ENCODE measurements at regions not wholly inside any gene's neighbourhood (a gene's known extent, or its start where the extent isn't known, plus 50 kb on each side); places are given as distances from the start of the nearest gene placed in this dataset.

GRCh38 chr3:148460686-148461085, 237.0 kb upstream of the AGTR1 start:
- no peak overlapping the region for H3K27ac ChIP-seq (ENCODE audit: low read depth in 2 of 2, low read length in 2 of 2)
- no peaks in the 10 kb centered on the region for H3K4me1 ChIP-seq (ENCODE audit: control insufficient read depth in 2 of 2, insufficient read depth in 2 of 2, low read length in 2 of 2)
- no peak overlapping the region for H3K4me3 ChIP-seq (ENCODE audit: low read length in 2 of 2)
- no peaks in the 10 kb centered on the region for H3K9me3 ChIP-seq (ENCODE audit: control insufficient read depth in 2 of 2, low read length in 2 of 2)
- no peaks in the 10 kb centered on the region for H3K36me3 ChIP-seq (ENCODE audit: control insufficient read depth in 2 of 2, insufficient read depth in 2 of 2, low read length in 2 of 2)
- no peaks in the 10 kb centered on the region for H3K27me3 ChIP-seq (ENCODE audit: control insufficient read depth in 2 of 2, insufficient read depth in 2 of 2, low read length in 2 of 2)
- H3K9ac ChIP-seq (ENCODE audit: low read depth in 1 of 2, low read length in 2 of 2), result no peak overlapping the region

- no peak overlapping the region for H3K4me3 ChIP-seq (ENCODE audit: low read length in 2 of 2)
- H3K9me3 ChIP-seq (ENCODE audit: control insufficient read depth in 2 of 2, low read length in 2 of 2), result no peaks in the 10 kb centered on the region
- no peaks in the 10 kb centered on the region for H3K4me1 ChIP-seq (ENCODE audit: control insufficient read depth in 2 of 2, insufficient read depth in 2 of 2, low read length in 2 of 2)
- no peaks in the 10 kb centered on the region for H3K27me3 ChIP-seq (ENCODE audit: control insufficient read depth in 2 of 2, insufficient read depth in 2 of 2, low read length in 2 of 2)
- H3K9ac ChIP-seq (ENCODE audit: low read depth in 1 of 2, low read length in 2 of 2), result no peak overlapping the region
- H3K36me3 ChIP-seq (ENCODE audit: control insufficient read depth in 2 of 2, insufficient read depth in 2 of 2, low read length in 2 of 2), result no peaks in the 10 kb centered on the region
- no peak overlapping the region for H3K27ac ChIP-seq (ENCODE audit: low read depth in 2 of 2, low read length in 2 of 2)
These were observed 233.5 kb upstream of the AGTR1 start for GRCh38 chr3:148464246-148464645.

GRCh38 chr3:148466143-148466542, 231.6 kb upstream of the AGTR1 start:
- no peaks in the 10 kb centered on the region for H3K27me3 ChIP-seq (ENCODE audit: control insufficient read depth in 2 of 2, insufficient read depth in 2 of 2, low read length in 2 of 2)
- no peak overlapping the region for H3K27ac ChIP-seq (ENCODE audit: low read depth in 2 of 2, low read length in 2 of 2)
- H3K4me1 ChIP-seq (ENCODE audit: control insufficient read depth in 2 of 2, insufficient read depth in 2 of 2, low read length in 2 of 2), result no peaks in the 10 kb centered on the region
- no peak overlapping the region for H3K9ac ChIP-seq (ENCODE audit: low read depth in 1 of 2, low read length in 2 of 2)
- H3K9me3 ChIP-seq (ENCODE audit: control insufficient read depth in 2 of 2, low read length in 2 of 2), result no peaks in the 10 kb centered on the region
- H3K4me3 ChIP-seq (ENCODE audit: low read length in 2 of 2), result no peak overlapping the region
- H3K36me3 ChIP-seq (ENCODE audit: control insufficient read depth in 2 of 2, insufficient read depth in 2 of 2, low read length in 2 of 2), result no peaks in the 10 kb centered on the region

GRCh38 chr3:148466980-148467740, 230.5 kb upstream of the AGTR1 start:
- H3K27me3 ChIP-seq (ENCODE audit: control insufficient read depth in 2 of 2, insufficient read depth in 2 of 2, low read length in 2 of 2), result no peaks in the 10 kb centered on the region
- H3K36me3 ChIP-seq (ENCODE audit: control insufficient read depth in 2 of 2, insufficient read depth in 2 of 2, low read length in 2 of 2), result no peaks in the 10 kb centered on the region
- H3K4me1 ChIP-seq (ENCODE audit: control insufficient read depth in 2 of 2, insufficient read depth in 2 of 2, low read length in 2 of 2), result no peaks in the 10 kb centered on the region
- H3K9me3 ChIP-seq (ENCODE audit: control insufficient read depth in 2 of 2, low read length in 2 of 2), result no peaks in the 10 kb centered on the region
- no peak overlapping the region for H3K9ac ChIP-seq (ENCODE audit: low read depth in 1 of 2, low read length in 2 of 2)
- no peak overlapping the region for H3K27ac ChIP-seq (ENCODE audit: low read depth in 2 of 2, low read length in 2 of 2)
- no peak overlapping the region for H3K4me3 ChIP-seq (ENCODE audit: low read length in 2 of 2)

GRCh38 chr3:148477375-148477774, 220.3 kb upstream of the AGTR1 start:
- Histone ChIP-seq H3K36me3 (ENCODE audit: control insufficient read depth in 2 of 2, insufficient read depth in 2 of 2, low read length in 2 of 2) (no peaks in the 10 kb centered on the region), H3K9me3 (ENCODE audit: control insufficient read depth in 2 of 2, low read length in 2 of 2) (no peaks in the 10 kb centered on the region), H3K27me3 (ENCODE audit: control insufficient read depth in 2 of 2, insufficient read depth in 2 of 2, low read length in 2 of 2) (no peaks in the 10 kb centered on the region), H3K27ac (ENCODE audit: low read depth in 2 of 2, low read length in 2 of 2) (no peak overlapping the region), H3K4me1 (ENCODE audit: control insufficient read depth in 2 of 2, insufficient read depth in 2 of 2, low read length in 2 of 2) (no peaks in the 10 kb centered on the region), H3K4me3 (ENCODE audit: low read length in 2 of 2) (no peak overlapping the region), H3K9ac (ENCODE audit: low read depth in 1 of 2, low read length in 2 of 2) (no peak overlapping the region)

- H3K36me3 ChIP-seq (ENCODE audit: control insufficient read depth in 2 of 2, insufficient read depth in 2 of 2, low read length in 2 of 2), result no peaks in the 10 kb centered on the region
- no peak overlapping the region for H3K4me3 ChIP-seq (ENCODE audit: low read length in 2 of 2)
- no peaks in the 10 kb centered on the region for H3K4me1 ChIP-seq (ENCODE audit: control insufficient read depth in 2 of 2, insufficient read depth in 2 of 2, low read length in 2 of 2)
- H3K27me3 ChIP-seq (ENCODE audit: control insufficient read depth in 2 of 2, insufficient read depth in 2 of 2, low read length in 2 of 2), result no peaks in the 10 kb centered on the region
- no peak overlapping the region for H3K27ac ChIP-seq (ENCODE audit: low read depth in 2 of 2, low read length in 2 of 2)
- H3K9ac ChIP-seq (ENCODE audit: low read depth in 1 of 2, low read length in 2 of 2), result no peak overlapping the region
- H3K9me3 ChIP-seq (ENCODE audit: control insufficient read depth in 2 of 2, low read length in 2 of 2), result no peaks in the 10 kb centered on the region
These were observed 204.1 kb upstream of the AGTR1 start for GRCh38 chr3:148493631-148494030.

GRCh38 chr3:148494451-148494850, 203.3 kb upstream of the AGTR1 start:
- Histone ChIP-seq H3K9ac (ENCODE audit: low read depth in 1 of 2, low read length in 2 of 2) (no peak overlapping the region), H3K4me3 (ENCODE audit: low read length in 2 of 2) (no peak overlapping the region), H3K4me1 (ENCODE audit: control insufficient read depth in 2 of 2, insufficient read depth in 2 of 2, low read length in 2 of 2) (no peaks in the 10 kb centered on the region), H3K27ac (ENCODE audit: low read depth in 2 of 2, low read length in 2 of 2) (no peak overlapping the region), H3K9me3 (ENCODE audit: control insufficient read depth in 2 of 2, low read length in 2 of 2) (no peaks in the 10 kb centered on the region), H3K36me3 (ENCODE audit: control insufficient read depth in 2 of 2, insufficient read depth in 2 of 2, low read length in 2 of 2) (no peaks in the 10 kb centered on the region), H3K27me3 (ENCODE audit: control insufficient read depth in 2 of 2, insufficient read depth in 2 of 2, low read length in 2 of 2) (no peaks in the 10 kb centered on the region)

GRCh38 chr3:148500881-148501280, 196.8 kb upstream of the AGTR1 start:
- no peaks in the 10 kb centered on the region for H3K9me3 ChIP-seq (ENCODE audit: control insufficient read depth in 2 of 2, low read length in 2 of 2)
- no peaks in the 10 kb centered on the region for H3K36me3 ChIP-seq (ENCODE audit: control insufficient read depth in 2 of 2, insufficient read depth in 2 of 2, low read length in 2 of 2)
- no peak overlapping the region for H3K9ac ChIP-seq (ENCODE audit: low read depth in 1 of 2, low read length in 2 of 2)
- no peaks in the 10 kb centered on the region for H3K4me1 ChIP-seq (ENCODE audit: control insufficient read depth in 2 of 2, insufficient read depth in 2 of 2, low read length in 2 of 2)
- H3K27me3 ChIP-seq (ENCODE audit: control insufficient read depth in 2 of 2, insufficient read depth in 2 of 2, low read length in 2 of 2), result no peaks in the 10 kb centered on the region
- H3K4me3 ChIP-seq (ENCODE audit: low read length in 2 of 2), result no peak overlapping the region
- no peak overlapping the region for H3K27ac ChIP-seq (ENCODE audit: low read depth in 2 of 2, low read length in 2 of 2)

GRCh38 chr3:148510116-148510515, 187.6 kb upstream of the AGTR1 start:
- H3K4me1 ChIP-seq (ENCODE audit: control insufficient read depth in 2 of 2, insufficient read depth in 2 of 2, low read length in 2 of 2), result no peaks in the 10 kb centered on the region
- no peaks in the 10 kb centered on the region for H3K27me3 ChIP-seq (ENCODE audit: control insufficient read depth in 2 of 2, insufficient read depth in 2 of 2, low read length in 2 of 2)
- no peak overlapping the region for H3K27ac ChIP-seq (ENCODE audit: low read depth in 2 of 2, low read length in 2 of 2)
- no peak overlapping the region for H3K9ac ChIP-seq (ENCODE audit: low read depth in 1 of 2, low read length in 2 of 2)
- H3K4me3 ChIP-seq (ENCODE audit: low read length in 2 of 2), result no peak overlapping the region
- H3K9me3 ChIP-seq (ENCODE audit: control insufficient read depth in 2 of 2, low read length in 2 of 2), result no peaks in the 10 kb centered on the region
- H3K36me3 ChIP-seq (ENCODE audit: control insufficient read depth in 2 of 2, insufficient read depth in 2 of 2, low read length in 2 of 2), result no peaks in the 10 kb centered on the region

GRCh38 chr3:148510561-148510960, 187.1 kb upstream of the AGTR1 start:
- Histone ChIP-seq H3K27ac (ENCODE audit: low read depth in 2 of 2, low read length in 2 of 2) (no peak overlapping the region), H3K4me1 (ENCODE audit: control insufficient read depth in 2 of 2, insufficient read depth in 2 of 2, low read length in 2 of 2) (no peaks in the 10 kb centered on the region), H3K9ac (ENCODE audit: low read depth in 1 of 2, low read length in 2 of 2) (no peak overlapping the region), H3K4me3 (ENCODE audit: low read length in 2 of 2) (no peak overlapping the region), H3K9me3 (ENCODE audit: control insufficient read depth in 2 of 2, low read length in 2 of 2) (no peaks in the 10 kb centered on the region), H3K27me3 (ENCODE audit: control insufficient read depth in 2 of 2, insufficient read depth in 2 of 2, low read length in 2 of 2) (no peaks in the 10 kb centered on the region), H3K36me3 (ENCODE audit: control insufficient read depth in 2 of 2, insufficient read depth in 2 of 2, low read length in 2 of 2) (no peaks in the 10 kb centered on the region)

All from mucosa of rectum (tissue), 2 donors.